Endothelial cell (in vitro differentiated cells): ENCODE measurements at regions not wholly inside any gene's neighbourhood (a gene's known extent, or its start where the extent isn't known, plus 50 kb on each side); places are given as distances from the start of the nearest gene placed in this dataset.

ENCODE experiments used
- DNase-seq: peaks from one replicate; pipeline ENCODE4 v3.0.0; 2021; ENCODE audit warnings: low spot score
- H3K27ac Mint-ChIP-seq: one replicate; pipeline ENCODE4 v1.8.0; 2021; ENCODE audit warnings: mixed read lengths, inconsistent platforms; ENCODE audit not compliant: unreplicated experiment
- H3K27me3 Mint-ChIP-seq: one replicate; pipeline ENCODE4 v1.8.0; 2021; ENCODE audit warnings: mild to moderate bottlenecking, moderate library complexity, mixed read lengths, inconsistent platforms; ENCODE audit not compliant: unreplicated experiment
- H3K36me3 Mint-ChIP-seq: one replicate; pipeline ENCODE4 v1.8.0; 2021; ENCODE audit warnings: mild to moderate bottlenecking, low read depth, mixed read lengths, inconsistent platforms; ENCODE audit not compliant: unreplicated experiment
- H3K4me1 Mint-ChIP-seq: one replicate; pipeline ENCODE4 v1.8.0; 2021; ENCODE audit warnings: mild to moderate bottlenecking, mixed read lengths, inconsistent platforms; ENCODE audit not compliant: unreplicated experiment
- H3K4me3 Mint-ChIP-seq: one replicate; pipeline ENCODE4 v1.8.0; 2021; ENCODE audit warnings: mild to moderate bottlenecking, mixed read lengths, inconsistent platforms; ENCODE audit not compliant: unreplicated experiment
- H3K9me3 Mint-ChIP-seq: one replicate; pipeline ENCODE4 v1.8.0; 2021; ENCODE audit warnings: mixed read lengths, inconsistent platforms; ENCODE audit not compliant: unreplicated experiment
- TF ChIP-seq, protein P1 (sequence below): fragments of 200-600 bp; sonication (generic); IDR thresholded peaks from one replicate; pipeline ENCODE4 v1.5.0; 2021; ENCODE audit warnings: antibody characterized with exemption; ENCODE audit not compliant: unreplicated experiment

DNA sequence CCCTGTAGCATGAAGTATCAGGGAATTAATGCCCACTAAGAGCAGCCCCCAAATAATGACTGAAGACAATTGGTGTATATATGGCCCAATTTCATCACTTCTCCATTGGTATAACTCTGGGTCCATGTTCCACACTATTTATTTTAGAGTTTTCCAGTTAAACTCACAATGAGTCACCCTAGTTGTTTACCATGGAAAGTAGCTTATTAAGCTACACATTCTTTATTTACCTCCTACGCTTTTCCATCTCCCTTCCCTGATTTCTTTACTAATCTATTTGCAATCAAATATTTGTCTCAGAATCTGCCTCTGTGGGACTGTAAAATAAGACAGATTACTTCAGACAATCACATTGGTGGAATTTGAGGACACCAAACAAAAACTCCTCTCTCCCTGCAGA, 655.6 kb downstream of the SORCS1 start:
- Mint-ChIP-seq H3K36me3 (no peaks in the 10 kb centered on the region), H3K4me3 (no peak overlapping the region), H3K4me1 (no peaks in the 10 kb centered on the region), H3K9me3 (no peaks in the 10 kb centered on the region), H3K27me3 (no peaks in the 10 kb centered on the region), H3K27ac (no peak overlapping the region)
- TF ChIP-seq, protein P1, sequence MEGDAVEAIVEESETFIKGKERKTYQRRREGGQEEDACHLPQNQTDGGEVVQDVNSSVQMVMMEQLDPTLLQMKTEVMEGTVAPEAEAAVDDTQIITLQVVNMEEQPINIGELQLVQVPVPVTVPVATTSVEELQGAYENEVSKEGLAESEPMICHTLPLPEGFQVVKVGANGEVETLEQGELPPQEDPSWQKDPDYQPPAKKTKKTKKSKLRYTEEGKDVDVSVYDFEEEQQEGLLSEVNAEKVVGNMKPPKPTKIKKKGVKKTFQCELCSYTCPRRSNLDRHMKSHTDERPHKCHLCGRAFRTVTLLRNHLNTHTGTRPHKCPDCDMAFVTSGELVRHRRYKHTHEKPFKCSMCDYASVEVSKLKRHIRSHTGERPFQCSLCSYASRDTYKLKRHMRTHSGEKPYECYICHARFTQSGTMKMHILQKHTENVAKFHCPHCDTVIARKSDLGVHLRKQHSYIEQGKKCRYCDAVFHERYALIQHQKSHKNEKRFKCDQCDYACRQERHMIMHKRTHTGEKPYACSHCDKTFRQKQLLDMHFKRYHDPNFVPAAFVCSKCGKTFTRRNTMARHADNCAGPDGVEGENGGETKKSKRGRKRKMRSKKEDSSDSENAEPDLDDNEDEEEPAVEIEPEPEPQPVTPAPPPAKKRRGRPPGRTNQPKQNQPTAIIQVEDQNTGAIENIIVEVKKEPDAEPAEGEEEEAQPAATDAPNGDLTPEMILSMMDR, result no peak
- no peak for DNase-seq

DNA sequence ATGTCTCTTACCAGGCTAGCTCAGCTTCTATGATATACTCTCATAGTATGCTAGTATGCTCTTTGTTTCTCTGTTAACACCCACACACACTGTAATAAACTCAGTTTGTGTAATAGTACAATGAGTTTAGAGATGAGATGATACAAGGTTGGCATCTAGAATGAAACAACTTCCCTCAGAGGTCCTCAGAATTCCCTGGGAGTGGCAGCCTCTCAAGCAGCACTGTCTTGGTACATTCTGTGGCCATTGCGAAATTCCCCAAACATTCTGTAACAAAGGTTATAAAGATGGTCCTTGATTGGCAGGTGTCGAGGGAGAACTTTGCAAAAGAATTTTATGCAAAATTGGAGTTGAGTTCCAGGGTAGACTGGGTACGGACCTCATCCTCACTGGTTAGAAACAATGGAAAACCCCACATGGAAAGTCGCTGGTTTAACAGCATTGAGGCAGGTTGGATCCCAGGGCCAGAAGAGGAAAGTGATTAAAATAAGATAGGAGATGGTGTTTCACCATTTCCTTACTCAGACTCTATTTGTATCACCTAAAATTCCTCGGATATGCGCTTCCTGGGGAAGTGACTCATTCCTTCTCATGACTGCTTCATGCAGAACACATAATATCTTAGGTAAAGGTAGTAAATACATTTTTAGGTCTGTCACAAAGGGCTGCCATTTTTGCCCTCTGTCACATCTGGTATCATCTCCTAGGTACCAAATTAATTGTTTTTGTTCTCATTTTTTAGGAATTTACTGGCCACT, 657.8 kb downstream of the SORCS1 start:
- Mint-ChIP-seq H3K9me3 (no peaks in the 10 kb centered on the region), H3K4me3 (no peak overlapping the region), H3K36me3 (no peaks in the 10 kb centered on the region), H3K27me3 (no peaks in the 10 kb centered on the region), H3K4me1 (no peaks in the 10 kb centered on the region), H3K27ac (no peak overlapping the region)
- no peak for DNase-seq
- TF ChIP-seq, protein P1, result no peak

DNA sequence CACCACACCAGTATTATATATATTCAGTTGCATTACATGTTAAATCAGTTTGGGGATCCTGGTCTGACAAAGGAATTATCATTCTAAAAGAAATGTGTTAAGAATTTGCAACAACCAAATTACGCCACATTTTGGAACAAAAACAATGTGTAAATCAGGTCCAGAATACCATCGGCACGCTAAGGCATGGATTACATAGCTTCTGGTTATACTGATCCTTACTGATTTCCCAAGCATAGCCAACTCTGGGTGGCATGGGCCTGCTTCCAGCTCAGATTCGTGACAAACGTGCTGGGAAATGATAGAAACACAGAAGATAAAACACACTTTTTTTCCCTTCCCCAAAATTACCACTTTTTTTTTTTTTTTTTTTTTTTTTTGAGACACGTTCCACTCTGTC, 660.0 kb downstream of the SORCS1 start:
- no peak for DNase-seq

DNA sequence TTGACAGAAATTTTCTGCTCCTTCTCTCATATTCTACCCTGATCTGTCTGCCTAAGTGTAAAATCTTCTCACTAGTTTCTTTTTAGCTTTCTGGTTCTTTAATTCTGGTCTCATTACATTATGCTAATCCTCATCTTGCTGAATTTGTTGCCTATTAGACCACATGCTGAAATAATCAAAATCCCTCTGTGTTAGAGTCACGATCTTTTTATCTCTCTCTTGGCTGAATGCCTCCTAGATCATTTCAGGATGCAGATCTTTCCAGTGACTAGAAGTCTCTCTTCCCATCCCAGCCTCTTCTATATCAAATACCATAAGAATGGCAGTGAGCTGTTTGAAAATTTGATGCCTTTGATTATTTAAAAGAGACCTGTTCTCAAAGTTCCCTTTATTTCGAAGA, 661.9 kb downstream of the SORCS1 start:
- H3K27ac Mint-ChIP-seq, result no peak overlapping the region
- H3K9me3 Mint-ChIP-seq, result no peaks in the 10 kb centered on the region
- no peaks in the 10 kb centered on the region for H3K27me3 Mint-ChIP-seq
- DNase-seq, result no peak
- H3K4me3 Mint-ChIP-seq, result no peak overlapping the region
- TF ChIP-seq, protein P1, result no peak
- peaks cover 9% of the 10 kb centered on the region for H3K4me1 Mint-ChIP-seq
- no peaks in the 10 kb centered on the region for H3K36me3 Mint-ChIP-seq

More for the DNA sequence above, 660.0 kb downstream of the SORCS1 start:
- Mint-ChIP-seq H3K4me1 (peaks cover 9% of the 10 kb centered on the region), H3K27me3 (no peaks in the 10 kb centered on the region), H3K9me3 (no peaks in the 10 kb centered on the region), H3K36me3 (no peaks in the 10 kb centered on the region), H3K27ac (no peak overlapping the region), H3K4me3 (no peak overlapping the region)
- TF ChIP-seq, protein P1, result no peak

DNA sequence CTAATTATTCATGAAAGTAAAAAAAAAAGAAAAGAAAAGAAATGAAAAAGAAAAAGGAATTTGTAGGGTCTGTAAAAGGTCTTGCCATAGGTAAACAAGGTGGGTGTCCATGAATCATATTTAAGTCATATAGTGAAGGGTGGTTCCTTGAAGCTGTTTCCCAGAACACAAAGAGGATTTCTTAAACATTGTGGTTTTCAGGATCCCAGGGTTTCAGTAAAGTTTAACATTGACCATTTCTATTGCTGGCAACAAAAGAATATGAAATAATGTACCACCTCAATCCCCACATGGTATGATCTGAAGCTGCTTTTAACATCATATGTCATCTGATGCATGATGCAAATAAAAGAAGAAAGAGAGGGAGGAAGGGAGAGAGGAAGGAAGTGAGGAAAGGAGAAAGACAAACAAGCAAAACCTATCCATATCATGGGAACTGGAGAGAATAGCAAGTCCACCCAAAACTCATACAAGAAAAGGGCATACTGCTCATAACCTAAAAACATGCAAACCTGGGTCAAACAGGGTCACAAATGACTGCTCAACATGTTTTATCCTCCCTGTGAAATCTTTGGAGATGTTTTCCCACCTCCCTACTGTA, 663.5 kb downstream of the SORCS1 start:
- DNase-seq, result no peak

More for the DNA sequence above, 663.5 kb downstream of the SORCS1 start:
- Mint-ChIP-seq H3K4me1 (peaks cover 9% of the 10 kb centered on the region), H3K9me3 (no peaks in the 10 kb centered on the region), H3K36me3 (no peaks in the 10 kb centered on the region), H3K27me3 (no peaks in the 10 kb centered on the region), H3K27ac (no peak overlapping the region), H3K4me3 (no peak overlapping the region)
- TF ChIP-seq, protein P1, result no peak
